UCSD-AML1 (cell line): ENCODE measurements at regions not wholly inside any gene's neighbourhood (a gene's known extent, or its start where the extent isn't known, plus 50 kb on each side); places are given as distances from the start of the nearest gene placed in this dataset.
"Not testable (repeated sequence)": the region's sequence is repeated elsewhere in the genome, so short reads cannot be mapped to it uniquely, and the experiment has no call there.

Experiments used
- DNase-seq: peaks from one replicate; lab custom pipeline; 2025; ENCODE audit not compliant: unreplicated experiment; lab: John Stamatoyannopoulos, UW

- DNase-seq, result no peak
Observed at GRCh38 chr1:29803486-29803885, 567.2 kb downstream of the PTPRU start.

GRCh38 chr1:29802181-29803068 is 566.1 kb downstream of the PTPRU start:
- no peak for DNase-seq

- DNase-seq, result no peak
Observed at GRCh38 chr1:29801561-29801973, 565.2 kb downstream of the PTPRU start.

GRCh38 chr1:29801003-29801402 is 564.7 kb downstream of the PTPRU start:
- DNase-seq, result no peak

- no peak for DNase-seq
Observed at GRCh38 chr1:29800522-29800956, 564.2 kb downstream of the PTPRU start.

GRCh38 chr1:29800120-29800519 is 563.8 kb downstream of the PTPRU start:
- DNase-seq, result no peak

GRCh38 chr1:29798699-29799566 is 562.6 kb downstream of the PTPRU start:
- DNase-seq, result no peak

GRCh38 chr1:29797125-29797524 is 560.8 kb downstream of the PTPRU start:
- DNase-seq, result not testable (repeated sequence)

- DNase-seq, result not testable (repeated sequence)
Observed at GRCh38 chr1:29795965-29796364, 559.6 kb downstream of the PTPRU start.

GRCh38 chr1:29793653-29794348 is 557.5 kb downstream of the PTPRU start:
- DNase-seq, result no peak

GRCh38 chr1:29793101-29793546 is 556.8 kb downstream of the PTPRU start:
- peak; percentile 87 for DNase-seq

- DNase-seq, result no peak
Observed at GRCh38 chr1:29789910-29790247, 553.6 kb downstream of the PTPRU start.

- DNase-seq, result no peak
Observed at GRCh38 chr1:29789221-29789909, 553.0 kb downstream of the PTPRU start.

- DNase-seq, result no peak
Observed at GRCh38 chr1:29786791-29787732, 550.7 kb downstream of the PTPRU start.

- DNase-seq, result no peak
Observed at GRCh38 chr1:29786195-29786594, 549.9 kb downstream of the PTPRU start.

GRCh38 chr1:29785554-29785953 is 549.2 kb downstream of the PTPRU start:
- DNase-seq, result no peak

- no peak for DNase-seq
Observed at GRCh38 chr1:29785137-29785527, 548.8 kb downstream of the PTPRU start.

GRCh38 chr1:29784276-29785136 is 548.2 kb downstream of the PTPRU start:
- no peak for DNase-seq
